HG03095 (cell line): ENCODE measurements at regions not wholly inside any gene's neighbourhood (a gene's known extent, or its start where the extent isn't known, plus 50 kb on each side); places are given as distances from the start of the nearest gene placed in this dataset.
"Not testable (repeated sequence)": the region's sequence is repeated elsewhere in the genome, so short reads cannot be mapped to it uniquely, and the experiment has no call there.

Experiments used
- ATAC-seq: cut with Tn5 transposase; IDR thresholded peaks from one replicate; pipeline ENCODE4 v1.9.1; 2021; ENCODE audit warnings: moderate library complexity; ENCODE audit not compliant: unreplicated experiment

- ATAC-seq: no peak
Measured at GRCh38 chr6:130547723-130548122, 181.9 kb downstream of the TMEM200A start.

DNA sequence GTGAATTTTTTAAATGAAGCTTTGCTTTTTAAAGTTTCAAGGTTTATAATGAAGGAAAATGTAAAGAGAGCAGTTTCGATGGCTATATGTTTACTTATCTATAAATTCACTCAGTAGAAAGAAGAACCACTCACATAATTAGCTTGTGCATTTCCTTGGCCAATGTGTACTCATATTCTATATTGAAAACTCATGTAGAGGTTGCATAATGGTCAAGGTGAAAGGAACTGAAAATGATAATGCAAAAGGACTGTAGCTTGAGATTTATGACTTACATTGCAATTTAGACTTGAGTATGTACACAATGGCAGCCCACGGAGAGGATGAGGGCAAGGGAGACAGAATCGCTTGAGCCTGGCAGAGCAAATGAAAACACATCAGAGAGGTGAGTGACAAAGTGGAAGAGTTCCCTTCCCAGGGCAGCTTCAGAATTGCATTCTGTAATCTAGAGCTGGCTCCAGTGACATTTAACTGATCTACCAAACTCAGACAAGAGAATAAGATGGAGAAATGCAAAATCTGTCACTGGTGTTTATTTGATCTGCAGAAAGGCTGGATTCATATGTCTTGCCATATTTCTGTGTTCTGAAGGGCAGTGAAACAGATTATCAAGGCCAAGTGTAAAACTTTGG lies 191.8 kb downstream of the TMEM200A start:
- ATAC-seq: no peak

- no peak for ATAC-seq
Measured at GRCh38 chr6:130558131-130558530, 192.3 kb downstream of the TMEM200A start.

DNA sequence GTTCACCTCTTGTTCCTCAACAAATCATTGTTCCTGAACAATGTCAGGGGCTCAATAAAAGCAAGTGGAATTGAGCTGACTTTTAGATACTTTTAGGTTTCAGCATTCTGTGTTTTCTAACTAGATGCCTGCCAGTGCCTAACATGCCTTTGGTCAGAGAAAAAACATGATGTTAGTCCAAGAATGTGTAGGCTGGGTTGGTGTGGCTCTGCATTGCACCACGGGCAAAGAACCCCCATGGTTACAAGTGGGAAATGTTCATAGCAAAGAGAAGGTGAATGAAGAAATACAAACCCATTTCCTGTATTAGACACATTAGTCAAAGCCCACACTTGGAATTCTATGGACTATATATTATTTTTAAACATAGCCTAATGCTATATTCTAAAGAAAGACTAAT lies 193.3 kb downstream of the TMEM200A start:
- no peak for ATAC-seq

DNA sequence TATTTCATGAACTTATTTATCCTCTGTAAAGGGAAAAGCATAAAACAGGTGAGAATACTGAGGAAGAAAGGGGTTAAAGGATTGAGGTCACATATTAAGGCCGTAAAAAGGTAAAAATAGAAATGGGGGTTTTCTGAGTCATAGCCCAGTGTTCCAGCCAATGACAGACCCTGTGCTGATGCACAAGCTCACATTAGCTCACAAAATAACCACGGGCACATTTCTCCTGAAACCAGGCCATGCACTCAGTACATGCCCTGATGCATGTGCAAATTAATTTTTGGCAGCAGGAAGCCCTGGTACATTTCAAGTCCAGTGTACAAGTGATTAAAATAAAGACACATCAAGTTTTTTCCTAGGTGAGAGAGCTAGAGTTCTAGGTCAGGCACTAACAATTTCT lies 194.4 kb downstream of the TMEM200A start:
- no peak for ATAC-seq

DNA sequence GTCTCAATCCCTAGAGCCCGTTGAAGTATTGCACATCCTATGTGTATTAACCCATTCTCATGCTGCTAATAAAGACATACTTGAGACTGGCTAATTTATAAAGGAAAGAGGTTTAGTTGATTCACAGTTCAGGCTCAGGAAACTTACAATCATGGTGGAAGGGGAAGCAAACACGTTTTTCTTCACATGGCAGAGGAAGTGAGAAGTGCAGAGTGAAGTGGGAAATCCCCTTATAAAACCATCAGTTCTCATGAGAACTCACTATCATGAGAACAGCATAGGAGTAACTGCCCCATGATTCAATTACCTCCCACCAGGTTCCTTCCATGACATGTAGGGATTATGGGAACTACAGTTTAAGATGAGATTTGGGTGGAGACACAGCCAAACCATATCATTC lies 195.3 kb downstream of the TMEM200A start:
- not testable (repeated sequence) for ATAC-seq

DNA sequence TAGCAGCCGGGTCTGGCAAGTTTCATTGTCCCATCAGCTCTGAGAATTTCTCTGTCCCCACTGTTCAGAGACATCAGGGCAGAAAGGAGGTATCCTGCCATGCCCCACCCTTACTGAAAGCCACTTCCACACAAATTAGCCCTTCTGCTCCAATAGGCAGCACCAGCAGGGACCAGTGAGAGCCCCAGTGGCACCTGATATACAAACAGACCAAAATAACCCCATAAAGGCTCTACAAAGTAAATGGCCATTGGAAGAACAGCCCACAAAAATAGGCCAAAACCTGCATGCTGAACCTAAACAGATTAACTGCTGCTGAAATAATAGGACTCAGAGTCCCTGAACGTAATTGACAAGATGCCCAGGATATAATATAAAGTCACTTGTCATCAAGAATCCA lies 199.9 kb downstream of the TMEM200A start:
- ATAC-seq: no peak

GRCh38 chr6:130574146-130574545 lies 208.3 kb downstream of the TMEM200A start:
- ATAC-seq: no peak

DNA sequence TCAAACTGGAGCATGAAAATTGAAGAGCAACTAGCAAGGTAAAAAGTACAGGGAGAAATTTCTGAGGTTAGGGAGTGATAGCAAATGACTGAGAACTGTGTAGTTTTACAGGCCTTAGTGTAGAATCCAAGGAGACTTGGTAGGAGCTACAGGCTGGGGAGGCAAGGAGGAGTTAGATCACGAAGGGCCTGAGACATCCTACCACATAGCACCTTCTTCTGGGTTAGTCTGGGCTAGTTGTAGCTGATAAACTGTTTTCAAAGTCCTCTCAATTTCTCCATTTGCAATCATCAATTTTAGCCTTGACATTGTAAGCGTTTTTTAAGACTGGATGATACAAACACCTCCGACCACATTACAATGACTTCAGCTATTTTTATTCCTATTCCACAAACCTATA lies 209.7 kb downstream of the TMEM200A start:
- ATAC-seq: no peak

DNA sequence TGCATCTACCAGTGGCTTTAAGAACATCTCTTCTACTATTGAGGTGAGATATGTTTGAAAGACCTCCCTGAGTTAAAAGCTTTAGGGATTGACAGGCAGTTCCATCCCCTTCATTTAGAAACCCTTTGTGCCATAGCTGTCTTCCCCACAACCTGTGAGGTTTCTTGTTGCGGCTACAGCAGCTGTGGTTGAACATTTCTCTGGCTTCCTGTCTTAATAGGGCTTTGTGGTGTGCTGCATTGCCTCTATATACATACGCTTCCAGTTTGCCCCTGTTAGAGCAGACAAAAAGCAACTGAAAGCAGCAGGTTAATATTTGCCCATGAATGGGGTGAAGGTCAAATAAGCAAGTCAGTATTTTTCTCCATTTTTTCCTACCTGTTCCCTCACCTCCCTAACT lies 210.2 kb downstream of the TMEM200A start:
- peak; percentile 99 for ATAC-seq

- ATAC-seq: no peak
Measured at GRCh38 chr6:130577178-130577919, 211.5 kb downstream of the TMEM200A start.

DNA sequence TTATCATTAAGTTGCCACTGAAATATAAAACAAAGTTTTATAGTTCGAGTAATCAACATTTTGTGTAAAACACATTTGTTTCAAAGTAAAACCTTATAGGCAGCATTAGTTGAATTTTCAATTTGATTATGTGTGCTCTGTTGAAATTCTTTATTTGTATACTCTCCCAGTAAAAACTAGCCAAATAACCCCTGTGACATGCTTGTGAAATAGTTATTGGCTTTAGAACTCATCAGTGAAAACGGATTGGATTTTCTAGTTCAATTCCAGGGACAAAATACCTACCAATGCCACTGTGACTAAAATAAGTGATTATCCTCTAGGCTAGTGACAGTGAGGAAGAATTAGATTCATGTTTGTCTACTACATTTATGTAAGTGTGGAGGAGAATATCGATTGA lies 212.9 kb downstream of the TMEM200A start:
- no peak for ATAC-seq

DNA sequence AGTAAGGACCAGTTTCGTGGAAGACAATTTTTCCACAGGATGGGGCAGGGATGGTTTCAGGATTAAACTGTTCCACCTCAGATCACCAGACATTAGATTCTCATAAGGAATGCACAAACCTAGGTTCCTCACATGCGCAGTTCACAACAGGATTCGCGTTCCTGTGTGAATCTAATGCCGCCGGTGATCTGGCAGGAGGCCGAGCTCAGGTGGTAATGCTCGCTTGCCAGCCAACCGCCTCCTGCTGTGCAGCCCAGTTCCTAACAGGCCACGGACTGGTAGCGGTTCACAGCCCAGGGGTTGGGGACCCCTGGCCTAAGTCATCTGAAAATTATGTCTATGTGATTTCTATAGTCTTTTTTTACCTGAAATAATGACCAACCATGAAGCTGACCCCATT lies 217.5 kb downstream of the TMEM200A start:
- ATAC-seq: no peak

DNA sequence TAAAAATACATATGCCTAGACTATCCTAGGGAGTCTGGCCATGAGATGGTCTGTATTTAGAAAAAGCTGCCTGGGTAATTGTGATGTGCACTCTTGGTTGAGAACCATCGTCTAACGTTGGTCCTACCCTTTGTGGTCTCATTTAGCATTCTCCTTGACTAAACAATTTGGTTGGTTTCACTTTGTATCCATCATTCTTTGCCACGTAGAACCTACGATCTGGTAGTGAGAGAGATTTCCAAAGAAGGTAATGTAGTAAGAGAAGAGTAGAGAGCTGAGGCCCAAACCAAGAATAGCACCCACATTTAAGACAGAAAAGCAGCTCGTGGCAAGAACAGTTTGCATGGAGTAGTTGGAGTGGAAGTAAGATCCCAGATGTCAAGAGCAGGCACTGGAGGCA lies 219.8 kb downstream of the TMEM200A start:
- no peak for ATAC-seq

- ATAC-seq: no peak
Measured at GRCh38 chr6:130587778-130588520, 222.1 kb downstream of the TMEM200A start.

DNA sequence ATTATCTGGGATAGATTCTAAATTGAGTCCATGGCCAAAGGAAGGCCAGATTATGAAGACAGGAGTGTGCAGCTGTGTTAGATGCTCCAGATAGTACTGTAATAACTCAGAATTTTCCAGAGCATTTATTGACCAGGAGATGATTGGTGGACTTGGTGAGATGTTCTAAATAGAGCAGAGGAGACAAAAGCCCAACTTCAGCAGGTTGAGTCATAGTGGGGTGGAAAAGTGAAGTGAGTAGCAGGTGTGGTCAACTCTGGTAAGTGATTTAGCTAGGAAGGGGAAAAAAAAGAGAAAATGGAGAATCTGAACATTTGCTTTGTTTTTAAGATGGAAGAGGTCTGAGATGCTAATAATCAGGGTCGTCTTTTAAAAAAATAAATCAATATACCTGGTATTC lies 227.4 kb downstream of the TMEM200A start:
- no peak for ATAC-seq

DNA sequence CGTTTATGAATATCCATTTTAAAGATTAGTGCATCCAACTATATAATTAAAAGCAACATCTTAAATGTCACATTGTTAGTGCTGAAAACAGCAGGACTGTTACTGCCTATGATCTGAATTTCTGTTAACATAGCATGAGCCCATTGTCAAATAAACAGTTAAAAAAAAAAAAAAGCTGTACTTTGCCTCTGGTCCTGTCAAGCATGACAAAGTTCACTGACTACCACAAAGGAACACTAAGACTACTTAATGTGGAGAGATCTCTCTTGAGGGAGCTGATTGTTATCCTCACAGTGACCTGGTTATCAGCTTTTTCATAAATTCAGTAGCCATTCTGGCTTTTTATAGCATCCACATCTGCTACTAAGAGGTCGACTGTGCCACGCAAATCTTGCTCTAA lies 228.1 kb downstream of the TMEM200A start:
- no peak for ATAC-seq

DNA sequence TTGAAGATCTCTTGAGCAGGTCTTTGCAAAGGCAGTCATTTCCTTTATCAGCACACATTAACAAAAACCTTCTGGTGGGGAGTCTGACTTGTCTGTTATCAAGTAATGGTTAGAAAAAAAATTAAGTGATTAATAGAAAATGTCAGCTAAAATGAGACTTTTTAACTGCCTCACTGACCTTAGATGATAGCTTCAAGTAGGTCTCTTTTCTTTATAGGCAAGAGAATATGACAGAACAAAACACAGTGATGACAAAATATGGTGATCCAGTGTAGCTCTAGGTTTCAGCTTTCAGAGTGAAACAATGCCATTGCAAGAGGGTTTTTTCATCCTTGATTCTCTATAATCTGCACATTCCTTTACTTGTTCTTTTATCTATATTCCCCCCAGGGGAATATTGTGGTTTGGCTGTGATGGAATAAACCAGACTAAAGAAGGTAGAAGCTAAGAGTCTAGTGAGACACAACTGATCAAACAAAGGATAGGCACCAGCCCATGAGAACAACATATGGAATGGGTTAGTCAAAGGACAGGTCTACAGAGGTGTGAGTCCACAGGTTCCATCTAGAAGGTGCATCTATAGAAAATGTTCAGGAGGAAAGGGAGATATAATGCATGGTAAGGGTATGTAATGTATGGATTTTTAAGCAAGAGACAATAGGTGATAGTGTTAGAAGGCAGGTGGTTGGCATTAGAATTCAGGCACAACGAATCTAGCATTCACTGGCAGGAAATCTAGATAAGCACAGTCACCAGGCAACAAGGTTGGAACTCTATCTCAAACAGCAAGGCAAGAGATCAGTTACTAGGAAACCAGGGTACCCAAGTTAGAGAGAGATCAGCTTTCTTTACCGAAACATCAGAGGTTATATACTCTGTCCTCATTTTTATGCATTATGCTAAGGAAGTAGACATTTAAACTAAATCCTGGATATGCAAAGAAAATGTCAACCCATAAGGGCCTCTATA lies 228.9 kb upstream of the SMLR1 start:
- ATAC-seq: no peak

DNA sequence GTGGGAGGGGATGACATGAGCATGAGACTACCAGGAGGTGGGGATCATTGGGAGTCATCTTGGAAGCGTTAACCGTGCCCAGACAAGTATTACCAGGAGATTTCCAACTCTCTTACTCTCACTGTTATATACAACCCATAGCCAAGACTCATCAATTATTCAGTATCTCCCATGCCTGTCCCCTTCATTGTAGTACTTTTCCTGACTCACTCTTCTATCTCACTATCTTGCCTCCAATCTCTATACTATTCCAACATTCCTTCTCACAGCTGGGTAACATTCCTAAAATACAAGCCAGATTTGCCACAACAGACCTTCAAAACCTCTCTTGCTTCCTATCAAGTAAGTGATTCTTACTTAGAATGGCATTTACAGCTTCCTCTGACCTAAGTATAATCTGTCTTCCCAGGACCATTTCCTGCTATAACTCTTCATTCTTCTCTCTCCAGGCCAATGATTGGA lies 226.3 kb upstream of the SMLR1 start:
- ATAC-seq: no peak

DNA sequence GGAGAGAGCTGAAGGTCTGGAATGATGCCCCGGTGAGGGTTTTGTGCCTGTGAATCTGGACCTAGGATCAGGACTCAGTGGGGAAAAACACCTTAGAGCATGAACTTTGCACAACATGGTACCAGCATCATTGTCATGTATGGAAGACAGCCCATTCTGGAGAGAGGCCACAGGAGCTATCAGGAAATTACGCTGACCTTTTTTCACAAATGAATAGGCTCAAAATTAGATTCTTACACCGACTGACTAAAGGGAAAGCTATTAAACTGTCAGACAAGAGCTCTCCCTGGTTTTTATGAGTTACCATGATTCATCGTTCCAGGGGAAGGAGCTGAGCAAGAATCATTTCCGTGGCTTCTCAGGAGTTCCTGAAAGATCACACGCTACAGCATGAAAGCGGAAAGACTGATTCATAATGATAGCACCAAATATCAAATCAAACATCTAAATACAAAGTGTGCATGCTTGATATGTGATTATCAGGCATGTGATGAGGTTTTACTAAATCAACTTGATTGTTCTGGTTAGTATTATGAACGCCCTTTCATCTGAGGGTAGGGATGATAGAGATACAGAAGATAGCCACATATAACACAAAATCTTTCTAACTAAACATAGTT lies 224.9 kb upstream of the SMLR1 start:
- ATAC-seq: no peak
